Transverse colon (tissue), 3 donors: ENCODE measurements at regions not wholly inside any gene's neighbourhood (a gene's known extent, or its start where the extent isn't known, plus 50 kb on each side); places are given as distances from the start of the nearest gene placed in this dataset.

Experiments
- EP300 ChIP-seq: sonication (generic); formaldehyde crosslinking; IDR thresholded peaks from one replicate; pipeline ENCODE4 v1.6.1; 2017; ENCODE audit warnings: antibody characterized with exemption, low read depth
- POLR2A ChIP-seq: fragments of 450-650 bp; IDR thresholded peaks from one replicate; pipeline ENCODE4 v1.6.1; 2016; ENCODE audit warnings: antibody characterized with exemption, mild to moderate bottlenecking, moderate library complexity
- TF ChIP-seq, protein P1 (sequence below), 5 experiments: fragments of 200-600 bp in 3 of 5; fragments of 450-650 bp in 2 of 5; sonication (generic) in 3 of 5; IDR thresholded peaks; 1 replicate in 2 of 5; 2 replicates in 3 of 5; pipeline ENCODE4 v1.5.1; 2016 to 2017; ENCODE audit warnings: antibody characterized with exemption in 5 of 5, inconsistent platforms in 3 of 5, mild to moderate bottlenecking in 2 of 5, moderate library complexity in 1 of 5

DNA sequence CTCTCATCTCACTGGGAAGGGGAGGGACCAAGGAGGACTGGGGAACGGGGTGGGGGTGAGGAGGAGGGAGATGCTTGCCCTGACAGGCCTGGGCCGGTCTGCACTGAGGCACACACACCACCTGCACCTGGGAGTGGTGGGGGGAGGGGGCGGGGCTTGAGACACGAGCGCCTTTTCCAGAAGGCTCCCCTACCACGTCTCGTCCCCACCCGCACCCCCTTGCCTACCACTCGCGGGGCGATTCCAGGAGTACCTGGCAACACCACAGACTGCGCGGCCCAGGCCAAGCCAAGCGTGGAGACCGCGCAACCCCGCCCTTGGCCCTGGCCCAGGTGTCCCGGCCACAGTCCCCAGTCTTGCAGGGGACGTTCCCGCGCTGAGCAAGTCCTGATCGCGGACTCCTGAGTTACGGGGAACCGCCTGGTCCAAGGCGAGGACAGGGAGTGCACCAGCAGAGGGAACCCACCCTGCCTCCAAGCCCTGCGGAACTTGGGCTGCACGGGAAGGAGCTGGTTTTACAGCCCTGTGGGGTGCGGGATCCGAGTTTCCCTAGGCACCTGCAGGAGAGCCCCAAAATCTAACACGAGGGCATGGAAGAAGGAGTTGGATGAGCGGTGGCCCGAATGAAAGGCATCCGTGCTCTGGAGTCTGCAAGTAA lies 68.1 kb upstream of the SH3GL3 start:
- TF ChIP-seq, protein P1, sequence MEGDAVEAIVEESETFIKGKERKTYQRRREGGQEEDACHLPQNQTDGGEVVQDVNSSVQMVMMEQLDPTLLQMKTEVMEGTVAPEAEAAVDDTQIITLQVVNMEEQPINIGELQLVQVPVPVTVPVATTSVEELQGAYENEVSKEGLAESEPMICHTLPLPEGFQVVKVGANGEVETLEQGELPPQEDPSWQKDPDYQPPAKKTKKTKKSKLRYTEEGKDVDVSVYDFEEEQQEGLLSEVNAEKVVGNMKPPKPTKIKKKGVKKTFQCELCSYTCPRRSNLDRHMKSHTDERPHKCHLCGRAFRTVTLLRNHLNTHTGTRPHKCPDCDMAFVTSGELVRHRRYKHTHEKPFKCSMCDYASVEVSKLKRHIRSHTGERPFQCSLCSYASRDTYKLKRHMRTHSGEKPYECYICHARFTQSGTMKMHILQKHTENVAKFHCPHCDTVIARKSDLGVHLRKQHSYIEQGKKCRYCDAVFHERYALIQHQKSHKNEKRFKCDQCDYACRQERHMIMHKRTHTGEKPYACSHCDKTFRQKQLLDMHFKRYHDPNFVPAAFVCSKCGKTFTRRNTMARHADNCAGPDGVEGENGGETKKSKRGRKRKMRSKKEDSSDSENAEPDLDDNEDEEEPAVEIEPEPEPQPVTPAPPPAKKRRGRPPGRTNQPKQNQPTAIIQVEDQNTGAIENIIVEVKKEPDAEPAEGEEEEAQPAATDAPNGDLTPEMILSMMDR (IDR thresholded peaks at IDR 0.05), result no peak
- TF ChIP-seq POLR2A (no peak), EP300 (no peak)
